Body of pancreas (tissue), 4 donors: ENCODE measurements at regions not wholly inside any gene's neighbourhood (a gene's known extent, or its start where the extent isn't known, plus 50 kb on each side); places are given as distances from the start of the nearest gene placed in this dataset.
"Not testable (repeated sequence)": the region's sequence is repeated elsewhere in the genome, so short reads cannot be mapped to it uniquely, and the experiment has no call there.

Experiments
- ATAC-seq: fragments of 150-250 bp; one replicate; pipeline ENCODE4 v1.9.1; 2016
- DNase-seq, 4 donors: peaks; one replicate each; pipeline ENCODE4 v3.0.0-alpha.2; 2019
- H3K27ac ChIP-seq, 4 donors: fragments of 200-600 bp; sonication (generic); 1 replicate in 3 of 4; 2 replicates in 1 of 4; pipeline versions ENCODE4 v1.5.1 to v1.6.1; 2016 to 2019; ENCODE audit warnings: mild to moderate bottlenecking in 1 of 4, mixed read lengths in 1 of 4, moderate library complexity in 1 of 4
- H3K27me3 ChIP-seq, 2 donors: fragments of 200-600 bp; sonication (generic); one replicate each; pipeline ENCODE4 v1.6.0; 2016; ENCODE audit warnings: mild to moderate bottlenecking in 1 of 2
- H3K36me3 ChIP-seq, 2 donors: fragments of 200-600 bp; sonication (generic); replicated peaks in 1 of 2; 2 replicates each; pipeline ENCODE4 v1.5.1; 2016; ENCODE audit warnings: low read depth in 2 of 2; ENCODE audit not compliant: insufficient read depth in 1 of 2
- H3K4me1 ChIP-seq: fragments of 200-600 bp; sonication (generic); one replicate; pipeline ENCODE4 v1.6.0; 2016
- H3K4me3 ChIP-seq, 2 donors: fragments of 200-600 bp; sonication (generic); 1 replicate in 1 of 2; 2 replicates in 1 of 2; pipeline ENCODE4 v1.5.1; 2016 to 2019
- H3K9me3 ChIP-seq, 3 donors: fragments of 200-600 bp; sonication (generic); 1 replicate in 2 of 3; 2 replicates in 1 of 3; pipeline ENCODE4 v1.5.1; 2016
- POLR2A ChIP-seq, 3 donors: fragments of 450-650 bp; IDR thresholded peaks; one replicate each; pipeline ENCODE4 v1.6.1; 2016; ENCODE audit warnings: antibody characterized with exemption in 3 of 3, mild to moderate bottlenecking in 2 of 3
- WGBS, 2 donors: methylation state at CpG; one replicate each; pipeline ENCODE4 v1.1.5; 2017; 5-methylcytosine and 5-hydroxymethylcytosine counted together
- intact Hi-C: fragments of 100-400 bp; cut with DNase I; formaldehyde crosslinking; loops from one replicate; pipeline ENCODE4 v1.15.1; 2023
- TF ChIP-seq, protein P1 (sequence below), 7 experiments: fragments of 450-650 bp in 4 of 7; fragments of 200-600 bp in 3 of 7; sonication (generic) in 3 of 7; IDR thresholded peaks; one replicate each; pipeline ENCODE4 v1.5.1; 2016 to 2019; ENCODE audit warnings: antibody characterized with exemption in 7 of 7

DNA sequence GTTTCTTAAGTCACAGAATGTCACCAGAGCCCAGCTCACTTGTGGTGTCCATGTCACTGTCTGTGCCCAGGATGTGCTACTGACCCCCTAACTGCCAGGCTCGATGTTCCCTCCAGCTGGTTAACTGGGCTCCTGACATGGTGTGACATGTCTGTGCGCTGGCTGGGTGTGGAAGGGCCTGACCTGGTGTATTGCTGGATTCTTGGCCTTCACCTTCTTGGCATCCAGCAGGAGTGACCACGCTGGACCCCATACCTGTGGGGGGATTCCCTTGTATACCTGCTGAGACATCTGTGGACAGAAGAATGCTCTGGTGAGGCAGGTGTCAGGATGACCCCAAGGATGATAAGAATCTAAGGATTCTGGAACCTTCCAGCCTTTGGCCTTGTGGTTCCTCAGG, 1690.1 kb downstream of the TP53TG3F start:
- Histone ChIP-seq H3K9me3 (no peaks in the 10 kb centered on the region), H3K4me1 (no peaks in the 10 kb centered on the region), H3K27me3 (no peaks in the 10 kb centered on the region), H3K4me3 (no peak overlapping the region), H3K27ac (no peak overlapping the region), H3K36me3 (no peaks in the 10 kb centered on the region)
- TF ChIP-seq POLR2A (IDR thresholded peaks at IDR 0.05), result no peak
- TF ChIP-seq, protein P1, sequence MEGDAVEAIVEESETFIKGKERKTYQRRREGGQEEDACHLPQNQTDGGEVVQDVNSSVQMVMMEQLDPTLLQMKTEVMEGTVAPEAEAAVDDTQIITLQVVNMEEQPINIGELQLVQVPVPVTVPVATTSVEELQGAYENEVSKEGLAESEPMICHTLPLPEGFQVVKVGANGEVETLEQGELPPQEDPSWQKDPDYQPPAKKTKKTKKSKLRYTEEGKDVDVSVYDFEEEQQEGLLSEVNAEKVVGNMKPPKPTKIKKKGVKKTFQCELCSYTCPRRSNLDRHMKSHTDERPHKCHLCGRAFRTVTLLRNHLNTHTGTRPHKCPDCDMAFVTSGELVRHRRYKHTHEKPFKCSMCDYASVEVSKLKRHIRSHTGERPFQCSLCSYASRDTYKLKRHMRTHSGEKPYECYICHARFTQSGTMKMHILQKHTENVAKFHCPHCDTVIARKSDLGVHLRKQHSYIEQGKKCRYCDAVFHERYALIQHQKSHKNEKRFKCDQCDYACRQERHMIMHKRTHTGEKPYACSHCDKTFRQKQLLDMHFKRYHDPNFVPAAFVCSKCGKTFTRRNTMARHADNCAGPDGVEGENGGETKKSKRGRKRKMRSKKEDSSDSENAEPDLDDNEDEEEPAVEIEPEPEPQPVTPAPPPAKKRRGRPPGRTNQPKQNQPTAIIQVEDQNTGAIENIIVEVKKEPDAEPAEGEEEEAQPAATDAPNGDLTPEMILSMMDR (IDR thresholded peaks at IDR 0.05), result no peak
- ATAC-seq (no peak), DNase-seq (no peak)
- intact Hi-C loops, result no loop called here
- WGBS, 2 donors, result 12 to 23% methylated on average over 3 of the region's 3 CpGs

DNA sequence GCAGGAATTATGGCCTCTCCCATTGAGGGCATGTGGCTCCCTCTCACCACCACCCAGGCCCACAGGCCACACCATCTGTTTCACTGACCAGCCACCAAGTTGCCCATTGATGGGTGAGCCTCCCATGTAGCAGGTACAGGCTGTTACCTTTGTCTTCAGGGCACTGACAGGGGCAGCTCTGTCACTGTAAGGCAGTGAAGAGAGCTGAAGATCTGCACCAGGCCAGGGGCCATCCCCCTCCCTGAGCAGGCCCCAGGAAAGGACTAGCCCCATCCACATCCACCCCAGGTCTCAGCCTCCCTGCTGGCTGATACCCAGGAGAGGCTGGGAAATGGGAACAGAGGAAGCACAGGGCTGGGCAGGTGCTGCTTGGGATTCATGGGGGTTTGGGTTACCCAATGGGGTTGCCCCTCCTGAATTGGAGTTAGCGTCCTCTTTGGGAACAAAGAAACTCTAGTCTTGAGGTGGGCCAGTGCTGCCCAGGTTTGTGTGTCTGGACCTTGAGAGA, 1691.4 kb downstream of the TP53TG3F start:
- intact Hi-C loops, result no loop called here
- Histone ChIP-seq H3K36me3 (no peaks in the 10 kb centered on the region), H3K9me3 (no peaks in the 10 kb centered on the region), H3K27me3 (no peaks in the 10 kb centered on the region), H3K4me1 (no peaks in the 10 kb centered on the region), H3K4me3 (no peak overlapping the region), H3K27ac (no peak overlapping the region)
- WGBS, 2 donors, result 38 to 60% methylated on average over 1 of the region's 1 CpG
- TF ChIP-seq, protein P1 (IDR thresholded peaks at IDR 0.05), result no peak
- no peak for TF ChIP-seq POLR2A (IDR thresholded peaks at IDR 0.05)
- ATAC-seq (no peak), DNase-seq (no peak)

DNA sequence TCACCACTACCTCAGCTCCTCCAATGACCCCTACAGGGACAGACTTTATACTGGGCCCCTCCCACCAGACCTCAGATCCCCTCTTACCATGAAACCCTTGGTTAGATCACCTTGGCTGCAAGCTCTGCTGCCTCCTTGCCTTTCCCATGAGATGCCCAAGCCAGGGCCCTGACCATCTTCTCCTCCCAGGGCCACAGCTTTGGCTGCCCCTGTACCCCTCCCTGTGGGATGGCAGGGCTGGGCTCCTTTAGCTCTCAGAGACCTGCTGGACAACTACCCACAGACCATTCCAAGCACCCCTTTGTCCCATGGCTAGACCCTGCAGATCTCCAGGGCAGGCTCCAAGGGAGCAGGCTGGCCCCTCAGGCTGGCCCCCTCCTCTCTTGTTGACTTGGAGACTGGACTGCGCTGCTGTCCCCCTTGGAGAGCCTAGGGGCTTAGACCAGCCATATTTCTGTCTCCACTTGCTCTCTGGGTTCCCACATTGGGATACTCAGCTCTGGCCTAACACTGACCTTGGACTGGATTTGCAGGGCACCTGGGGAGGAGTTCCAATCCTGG, 1692.7 kb downstream of the TP53TG3F start:
- no peaks in the 10 kb centered on the region for H3K27me3 ChIP-seq
- WGBS, 2 donors, result 20% methylated on average over 1 of the region's 1 CpG; no CpG with 5 or more reads in 1 of the 2 donors
- intact Hi-C loops, result no loop called here
- DNase-seq, result no peak
- H3K4me1 ChIP-seq, result no peaks in the 10 kb centered on the region
- TF ChIP-seq, protein P1 (IDR thresholded peaks at IDR 0.05), result no peak
- TF ChIP-seq POLR2A (IDR thresholded peaks at IDR 0.05), result no peak
- no peak for ATAC-seq
- H3K4me3 ChIP-seq, result no peak overlapping the region
- H3K36me3 ChIP-seq, result no peaks in the 10 kb centered on the region
- no peak overlapping the region for H3K27ac ChIP-seq
- H3K9me3 ChIP-seq, result no peaks in the 10 kb centered on the region

DNA sequence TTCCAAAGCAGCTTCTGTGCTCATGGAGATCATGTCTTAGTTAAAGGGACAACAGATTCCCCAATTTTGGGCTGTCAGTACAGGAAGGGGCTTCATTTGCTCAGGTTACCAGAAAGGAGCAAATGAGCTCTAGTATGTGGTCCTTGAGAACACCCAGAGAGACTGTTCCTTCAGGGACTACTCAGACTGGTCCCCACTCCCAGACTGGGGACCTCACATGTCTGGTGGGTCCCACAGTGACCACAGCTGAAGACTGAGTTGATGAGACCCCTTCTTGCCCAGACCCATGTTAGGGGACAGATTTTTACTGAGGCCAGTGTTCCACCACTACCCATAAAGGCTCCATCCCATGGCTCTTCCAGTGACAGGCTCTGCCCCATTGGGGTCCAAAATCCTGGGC, 1695.2 kb downstream of the TP53TG3F start:
- no peaks in the 10 kb centered on the region for H3K36me3 ChIP-seq
- H3K4me1 ChIP-seq, result no peaks in the 10 kb centered on the region
- no peak overlapping the region for H3K4me3 ChIP-seq
- no peaks in the 10 kb centered on the region for H3K27me3 ChIP-seq
- H3K27ac ChIP-seq, result no peak overlapping the region
- TF ChIP-seq, protein P1 (IDR thresholded peaks at IDR 0.05), result no peak
- no peak for TF ChIP-seq POLR2A (IDR thresholded peaks at IDR 0.05)
- DNase-seq, result no peak
- ATAC-seq, result no peak
- H3K9me3 ChIP-seq, result no peaks in the 10 kb centered on the region
- intact Hi-C loops, result no loop called here

DNA sequence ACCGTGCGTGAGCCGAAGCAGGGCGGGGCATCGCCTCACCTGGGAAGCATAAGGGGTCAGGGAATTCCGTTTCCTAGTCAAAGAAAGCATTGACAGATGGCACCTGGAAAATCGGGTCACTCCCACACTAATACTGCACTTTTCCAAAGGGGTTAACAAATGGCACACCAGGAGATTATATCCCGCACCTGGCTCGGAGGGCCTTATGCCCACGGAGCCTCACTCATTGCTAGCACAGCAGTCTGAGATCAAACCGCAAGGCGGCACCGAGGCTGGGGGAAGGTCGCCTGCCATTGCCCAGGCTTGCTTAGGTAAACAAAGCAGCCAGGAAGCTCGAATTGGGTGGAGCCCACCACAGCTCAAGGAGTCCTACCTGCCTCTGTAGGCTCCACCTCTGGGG, 1698.1 kb downstream of the TP53TG3F start:
- H3K4me3 ChIP-seq, DNase-seq, H3K27ac ChIP-seq, ATAC-seq, H3K36me3 ChIP-seq, H3K27me3 ChIP-seq, H3K4me1 ChIP-seq, H3K9me3 ChIP-seq, intact Hi-C loops: not testable (repeated sequence)
- 61 to 65% methylated on average over 8 to 15 of the region's 15 CpGs for WGBS, 2 donors

DNA sequence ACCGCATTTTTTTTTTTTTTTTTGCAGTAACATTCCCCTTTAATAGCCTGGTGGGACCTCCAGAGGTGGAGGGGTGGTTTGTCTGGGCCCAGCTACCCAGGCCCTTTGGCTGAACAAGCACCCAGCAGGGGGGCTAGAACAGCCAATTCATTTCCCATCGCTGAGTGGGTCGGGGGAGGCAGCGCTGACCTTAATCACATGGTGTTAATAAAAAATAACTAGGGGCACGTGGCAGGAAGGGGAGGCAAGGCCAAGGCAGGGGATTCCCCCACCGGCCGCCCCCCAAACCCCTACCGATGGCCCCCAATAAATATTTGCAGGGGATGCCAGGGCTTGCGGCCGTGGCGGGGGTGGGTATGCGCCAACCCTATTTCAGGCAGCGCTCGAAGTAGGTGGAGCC, 1709.9 kb downstream of the TP53TG3F start:
- H3K27me3 ChIP-seq, H3K4me3 ChIP-seq, H3K9me3 ChIP-seq, H3K36me3 ChIP-seq, H3K27ac ChIP-seq, intact Hi-C loops, H3K4me1 ChIP-seq, ATAC-seq, DNase-seq: not testable (repeated sequence)
- WGBS, 2 donors, result 56 to 58% methylated on average over 8 to 14 of the region's 14 CpGs

DNA sequence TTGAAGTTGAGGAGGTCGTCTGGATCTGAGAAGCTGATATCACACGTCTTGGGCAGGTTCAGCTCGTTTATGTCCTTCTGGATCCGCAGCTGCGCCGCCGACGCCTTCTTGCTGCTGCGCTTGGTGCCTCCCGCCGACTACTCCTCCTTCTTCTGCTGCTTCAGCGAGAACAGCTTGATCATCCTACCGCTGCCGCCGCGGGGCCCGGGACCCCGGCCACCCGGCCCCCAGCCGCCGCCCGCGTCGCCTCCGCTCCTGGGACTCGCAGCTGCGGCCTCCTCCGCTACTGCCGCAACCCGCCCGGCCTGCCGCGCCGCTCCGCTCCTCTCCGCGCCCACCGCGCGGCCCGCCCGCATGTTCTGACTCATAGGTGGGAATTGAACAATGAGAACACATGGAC, 1710.6 kb downstream of the TP53TG3F start:
- ATAC-seq, intact Hi-C loops, H3K4me1 ChIP-seq, H3K27me3 ChIP-seq, H3K4me3 ChIP-seq, H3K9me3 ChIP-seq, H3K27ac ChIP-seq, DNase-seq, H3K36me3 ChIP-seq: not testable (repeated sequence)
- WGBS, 2 donors, result 53 to 66% methylated on average over 42 of the region's 42 CpGs
